ENCODE measurements at regions not wholly inside any gene's neighbourhood (a gene's known extent, or its start where the extent isn't known, plus 50 kb on each side); places are given as distances from the start of the nearest gene placed in this dataset.

GRCh38 chrX:131745942-131746489 is 202.1 kb downstream of the OR13H1 start:
- no peak for TF ChIP-seq ZNF816 (CRISPR knock-in tag; IDR thresholded peaks at IDR 0.05; ENCODE audit: borderline replicate concordance)
- no peak for TF ChIP-seq FOXP4 (CRISPR knock-in tag; IDR thresholded peaks at IDR 0.05)
- no peak for TF ChIP-seq ZBED4 (CRISPR knock-in tag; IDR thresholded peaks at IDR 0.05; ENCODE audit: borderline replicate concordance)
- TF ChIP-seq ZNF224 (CRISPR knock-in tag; IDR thresholded peaks at IDR 0.05), result no peak
- no peak for TF ChIP-seq GATAD2A (CRISPR knock-in tag; IDR thresholded peaks at IDR 0.05)
- TF ChIP-seq ZNF740 (CRISPR knock-in tag; IDR thresholded peaks at IDR 0.05), result no peak
- no peak for TF ChIP-seq POLR2AphosphoS2 (IDR thresholded peaks at IDR 0.05; ENCODE audit: low read depth, low read length)
- TF ChIP-seq PREB (CRISPR knock-in tag; IDR thresholded peaks at IDR 0.05), result no peak
- TF ChIP-seq JUND (CRISPR knock-in tag; IDR thresholded peaks at IDR 0.05), result no peak
- no peak for TF ChIP-seq SIN3A (IDR thresholded peaks at IDR 0.05; ENCODE audit: borderline replicate concordance, low read depth, low read length)
- TF ChIP-seq FOXK2 (IDR thresholded peaks at IDR 0.05), result no peak

All from HepG2 (cell line).